Transverse colon (tissue), 4 donors: ENCODE measurements at regions not wholly inside any gene's neighbourhood (a gene's known extent, or its start where the extent isn't known, plus 50 kb on each side); places are given as distances from the start of the nearest gene placed in this dataset.
A peak's percentile ranks its signal among the peaks of the same experiment; 100 is the strongest.

Experiments used
- EP300 ChIP-seq: sonication (generic); formaldehyde crosslinking; IDR thresholded peaks from one replicate; pipeline ENCODE4 v1.6.1; 2017; ENCODE audit warnings: antibody characterized with exemption, low read depth
- POLR2A ChIP-seq: fragments of 450-650 bp; IDR thresholded peaks from one replicate; pipeline ENCODE4 v1.6.1; 2016; ENCODE audit warnings: antibody characterized with exemption, mild to moderate bottlenecking, moderate library complexity
- POLR2AphosphoS5 ChIP-seq, 3 donors: sonication (generic); formaldehyde crosslinking; IDR thresholded peaks; one replicate each; pipeline ENCODE4 v1.6.1; 2016; ENCODE audit warnings: antibody characterized with exemption in 3 of 3
- TF ChIP-seq, protein P1 (sequence below), 5 experiments: fragments of 200-600 bp in 3 of 5; fragments of 450-650 bp in 2 of 5; sonication (generic) in 3 of 5; IDR thresholded peaks; 1 replicate in 2 of 5; 2 replicates in 3 of 5; pipeline ENCODE4 v1.5.1; 2016 to 2017; ENCODE audit warnings: antibody characterized with exemption in 5 of 5, inconsistent platforms in 3 of 5, mild to moderate bottlenecking in 2 of 5, moderate library complexity in 1 of 5

DNA sequence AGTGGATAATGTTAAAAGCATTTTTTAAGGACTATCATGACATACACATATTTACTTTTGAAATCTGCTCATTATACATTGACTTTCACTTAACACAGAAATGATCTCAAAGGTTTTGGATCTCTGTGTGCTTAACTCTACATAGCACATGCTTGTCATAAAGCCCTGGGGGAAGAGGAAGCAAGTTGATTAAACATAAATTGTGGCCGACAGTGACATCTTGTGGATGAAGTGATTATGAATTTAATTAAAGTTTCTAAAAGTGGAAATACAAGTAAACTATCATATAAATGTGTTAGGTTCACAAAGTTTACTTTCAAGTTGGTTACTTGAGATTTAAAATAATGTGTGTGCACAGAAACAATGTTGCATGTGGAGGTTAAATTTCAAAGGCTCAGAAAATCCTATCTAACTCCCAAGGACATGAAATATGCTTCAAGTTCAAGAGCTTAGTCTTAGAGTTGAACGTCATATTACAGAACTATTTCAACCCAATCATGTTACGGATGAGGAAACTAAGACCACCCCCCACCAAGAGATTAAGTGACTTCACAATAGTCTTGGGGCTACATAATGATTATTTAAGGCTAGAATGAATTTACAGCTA, 1247.8 kb downstream of the GATA3 start:
- TF ChIP-seq, protein P1, sequence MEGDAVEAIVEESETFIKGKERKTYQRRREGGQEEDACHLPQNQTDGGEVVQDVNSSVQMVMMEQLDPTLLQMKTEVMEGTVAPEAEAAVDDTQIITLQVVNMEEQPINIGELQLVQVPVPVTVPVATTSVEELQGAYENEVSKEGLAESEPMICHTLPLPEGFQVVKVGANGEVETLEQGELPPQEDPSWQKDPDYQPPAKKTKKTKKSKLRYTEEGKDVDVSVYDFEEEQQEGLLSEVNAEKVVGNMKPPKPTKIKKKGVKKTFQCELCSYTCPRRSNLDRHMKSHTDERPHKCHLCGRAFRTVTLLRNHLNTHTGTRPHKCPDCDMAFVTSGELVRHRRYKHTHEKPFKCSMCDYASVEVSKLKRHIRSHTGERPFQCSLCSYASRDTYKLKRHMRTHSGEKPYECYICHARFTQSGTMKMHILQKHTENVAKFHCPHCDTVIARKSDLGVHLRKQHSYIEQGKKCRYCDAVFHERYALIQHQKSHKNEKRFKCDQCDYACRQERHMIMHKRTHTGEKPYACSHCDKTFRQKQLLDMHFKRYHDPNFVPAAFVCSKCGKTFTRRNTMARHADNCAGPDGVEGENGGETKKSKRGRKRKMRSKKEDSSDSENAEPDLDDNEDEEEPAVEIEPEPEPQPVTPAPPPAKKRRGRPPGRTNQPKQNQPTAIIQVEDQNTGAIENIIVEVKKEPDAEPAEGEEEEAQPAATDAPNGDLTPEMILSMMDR (IDR thresholded peaks at IDR 0.05): peak in 4 of 5 experiments; percentile 28 to 51 (median 35)
- TF ChIP-seq POLR2A (no peak), POLR2AphosphoS5 (IDR thresholded peaks at IDR 0.05) (no peak), EP300 (no peak)
